ENCODE measurements at regions not wholly inside any gene's neighbourhood (a gene's known extent, or its start where the extent isn't known, plus 50 kb on each side); places are given as distances from the start of the nearest gene placed in this dataset.

DNA sequence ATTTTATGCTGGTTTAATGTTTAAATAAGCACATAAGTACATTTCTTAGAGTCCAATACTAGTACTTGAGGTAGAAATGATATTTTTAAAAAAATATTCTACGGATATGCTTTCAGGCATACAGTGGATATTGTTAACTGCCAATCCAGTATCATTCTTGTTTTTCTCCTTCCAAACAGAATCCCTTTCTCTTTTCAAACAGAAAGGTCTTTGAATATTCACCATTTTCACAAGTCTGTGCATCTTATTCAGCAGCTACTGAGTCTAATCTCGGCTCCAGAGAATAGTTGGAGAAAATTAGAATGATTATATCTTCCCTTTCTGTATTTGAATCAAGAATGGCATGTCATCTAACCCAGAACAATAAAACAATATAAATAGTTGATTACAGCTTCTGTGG is 174.5 kb downstream of the GOLGA6L6 start:
- no peak for TF ChIP-seq JUND (IDR thresholded peaks at IDR 0.05)
- TF ChIP-seq FOXM1 (IDR thresholded peaks at IDR 0.05; ENCODE audit: low read depth): no peak
- TF ChIP-seq, protein P1, sequence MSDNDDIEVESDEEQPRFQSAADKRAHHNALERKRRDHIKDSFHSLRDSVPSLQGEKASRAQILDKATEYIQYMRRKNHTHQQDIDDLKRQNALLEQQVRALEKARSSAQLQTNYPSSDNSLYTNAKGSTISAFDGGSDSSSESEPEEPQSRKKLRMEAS (IDR thresholded peaks at IDR 0.05; ENCODE audit: low read depth): no peak
- TF ChIP-seq, protein P2, sequence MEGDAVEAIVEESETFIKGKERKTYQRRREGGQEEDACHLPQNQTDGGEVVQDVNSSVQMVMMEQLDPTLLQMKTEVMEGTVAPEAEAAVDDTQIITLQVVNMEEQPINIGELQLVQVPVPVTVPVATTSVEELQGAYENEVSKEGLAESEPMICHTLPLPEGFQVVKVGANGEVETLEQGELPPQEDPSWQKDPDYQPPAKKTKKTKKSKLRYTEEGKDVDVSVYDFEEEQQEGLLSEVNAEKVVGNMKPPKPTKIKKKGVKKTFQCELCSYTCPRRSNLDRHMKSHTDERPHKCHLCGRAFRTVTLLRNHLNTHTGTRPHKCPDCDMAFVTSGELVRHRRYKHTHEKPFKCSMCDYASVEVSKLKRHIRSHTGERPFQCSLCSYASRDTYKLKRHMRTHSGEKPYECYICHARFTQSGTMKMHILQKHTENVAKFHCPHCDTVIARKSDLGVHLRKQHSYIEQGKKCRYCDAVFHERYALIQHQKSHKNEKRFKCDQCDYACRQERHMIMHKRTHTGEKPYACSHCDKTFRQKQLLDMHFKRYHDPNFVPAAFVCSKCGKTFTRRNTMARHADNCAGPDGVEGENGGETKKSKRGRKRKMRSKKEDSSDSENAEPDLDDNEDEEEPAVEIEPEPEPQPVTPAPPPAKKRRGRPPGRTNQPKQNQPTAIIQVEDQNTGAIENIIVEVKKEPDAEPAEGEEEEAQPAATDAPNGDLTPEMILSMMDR (IDR thresholded peaks at IDR 0.05): no peak
- no peak for TF ChIP-seq NRF1 (IDR thresholded peaks at IDR 0.05; ENCODE audit: low read depth, low read length)
- no peak for TF ChIP-seq TEAD4 (IDR thresholded peaks at IDR 0.05; ENCODE audit: borderline replicate concordance, insufficient read depth)
- TF ChIP-seq GATA2 (CRISPR knock-in tag; IDR thresholded peaks at IDR 0.05): no peak
